Erythroblast (primary cell): ENCODE measurements at regions not wholly inside any gene's neighbourhood (a gene's known extent, or its start where the extent isn't known, plus 50 kb on each side); places are given as distances from the start of the nearest gene placed in this dataset.

Source experiments
- GATA1 ChIP-seq: IDR thresholded peaks from 2 replicates; pipeline ENCODE4 v1.6.1; 2011; ENCODE audit warnings: low read depth, mild to moderate bottlenecking, control low read depth, low read length, moderate library complexity
- POLR2A ChIP-seq: IDR thresholded peaks from 2 replicates; pipeline ENCODE4 v1.6.1; 2011; ENCODE audit warnings: mild to moderate bottlenecking, low read length

GRCh38 chr10:78155722-78156121 lies 122.1 kb downstream of the RPS24 start:
- TF ChIP-seq POLR2A (no peak), GATA1 (no peak)
